Stimulated activated effector memory CD8-positive, alpha-beta T cell treated with anti-CD3 and anti-CD28 coated beads, Interleukin-12 subunit alpha, Interleukin-12 subunit beta, amount 100 ng/mL, for 72 hours (primary cell): ENCODE measurements at regions not wholly inside any gene's neighbourhood (a gene's known extent, or its start where the extent isn't known, plus 50 kb on each side); places are given as distances from the start of the nearest gene placed in this dataset.

ENCODE experiments used
- ATAC-seq: fragments of 150-1000 bp; cut with Tn5 transposase; 2 replicates; pipeline ENCODE4 v1.10.0; 2021
- DNase-seq, 2 donors: peaks; one replicate each; pipeline ENCODE4 v3.0.0; 2021 to 2022; ENCODE audit warnings: low spot score in 2 of 2
- H3K27ac Mint-ChIP-seq: one replicate; pipeline ENCODE4 v1.8.0; 2022; ENCODE audit warnings: mild to moderate bottlenecking, mixed read lengths
- H3K36me3 Mint-ChIP-seq: one replicate; pipeline ENCODE4 v1.8.0; 2022; ENCODE audit warnings: mild to moderate bottlenecking, mixed read lengths
- H3K4me1 Mint-ChIP-seq: one replicate; pipeline ENCODE4 v1.8.0; 2022; ENCODE audit warnings: mixed read lengths
- H3K4me3 Mint-ChIP-seq: one replicate; pipeline ENCODE4 v1.8.0; 2022; ENCODE audit warnings: mild to moderate bottlenecking, mixed read lengths
- H3K9me3 Mint-ChIP-seq: one replicate; pipeline ENCODE4 v1.8.0; 2022; ENCODE audit warnings: mixed read lengths

GRCh38 chr20:43252761-43253160, 63.1 kb upstream of the PTPRT start:
- ATAC-seq, result no peak
- no peaks in the 10 kb centered on the region for H3K36me3 Mint-ChIP-seq
- DNase-seq, result no peak
- no peak overlapping the region for H3K4me3 Mint-ChIP-seq
- no peaks in the 10 kb centered on the region for H3K4me1 Mint-ChIP-seq
- no peak overlapping the region for H3K27ac Mint-ChIP-seq
- H3K9me3 Mint-ChIP-seq, result no peaks in the 10 kb centered on the region

GRCh38 chr20:43248341-43248740, 58.6 kb upstream of the PTPRT start:
- H3K4me3 Mint-ChIP-seq, result no peak overlapping the region
- DNase-seq, result no peak
- no peak overlapping the region for H3K27ac Mint-ChIP-seq
- H3K9me3 Mint-ChIP-seq, result no peaks in the 10 kb centered on the region
- no peaks in the 10 kb centered on the region for H3K4me1 Mint-ChIP-seq
- H3K36me3 Mint-ChIP-seq, result no peaks in the 10 kb centered on the region
- no peak for ATAC-seq

GRCh38 chr20:43247361-43247760, 57.7 kb upstream of the PTPRT start:
- no peak for ATAC-seq
- no peak for DNase-seq
- H3K9me3 Mint-ChIP-seq, result no peaks in the 10 kb centered on the region
- H3K36me3 Mint-ChIP-seq, result no peaks in the 10 kb centered on the region
- H3K27ac Mint-ChIP-seq, result no peak overlapping the region
- H3K4me3 Mint-ChIP-seq, result no peak overlapping the region
- H3K4me1 Mint-ChIP-seq, result no peaks in the 10 kb centered on the region

GRCh38 chr20:43244647-43245046, 54.9 kb upstream of the PTPRT start:
- no peaks in the 10 kb centered on the region for H3K36me3 Mint-ChIP-seq
- H3K27ac Mint-ChIP-seq, result no peak overlapping the region
- H3K4me1 Mint-ChIP-seq, result no peaks in the 10 kb centered on the region
- no peaks in the 10 kb centered on the region for H3K9me3 Mint-ChIP-seq
- DNase-seq (no peak), ATAC-seq (no peak)
- H3K4me3 Mint-ChIP-seq, result no peak overlapping the region

- no peaks in the 10 kb centered on the region for H3K4me1 Mint-ChIP-seq
- no peaks in the 10 kb centered on the region for H3K9me3 Mint-ChIP-seq
- H3K27ac Mint-ChIP-seq, result no peak overlapping the region
- DNase-seq (no peak), ATAC-seq (no peak)
- H3K36me3 Mint-ChIP-seq, result no peaks in the 10 kb centered on the region
- H3K4me3 Mint-ChIP-seq, result no peak overlapping the region
These were observed 54.1 kb upstream of the PTPRT start for GRCh38 chr20:43243672-43244269.

GRCh38 chr20:43241057-43241702, 51.5 kb upstream of the PTPRT start:
- Mint-ChIP-seq H3K4me3 (no peak overlapping the region), H3K9me3 (no peaks in the 10 kb centered on the region), H3K4me1 (no peaks in the 10 kb centered on the region), H3K36me3 (no peaks in the 10 kb centered on the region), H3K27ac (no peak overlapping the region)
- no peak for DNase-seq
- ATAC-seq, result no peak
